Erythroblast (primary cell): ENCODE measurements at regions not wholly inside any gene's neighbourhood (a gene's known extent, or its start where the extent isn't known, plus 50 kb on each side); places are given as distances from the start of the nearest gene placed in this dataset.
"Not testable (repeated sequence)": the region's sequence is repeated elsewhere in the genome, so short reads cannot be mapped to it uniquely, and the experiment has no call there.

Experiments
- GATA1 ChIP-seq: IDR thresholded peaks from 2 replicates; pipeline ENCODE4 v1.6.1; 2011; ENCODE audit warnings: low read depth, mild to moderate bottlenecking, control low read depth, low read length, moderate library complexity
- POLR2A ChIP-seq: IDR thresholded peaks from 2 replicates; pipeline ENCODE4 v1.6.1; 2011; ENCODE audit warnings: mild to moderate bottlenecking, low read length

DNA sequence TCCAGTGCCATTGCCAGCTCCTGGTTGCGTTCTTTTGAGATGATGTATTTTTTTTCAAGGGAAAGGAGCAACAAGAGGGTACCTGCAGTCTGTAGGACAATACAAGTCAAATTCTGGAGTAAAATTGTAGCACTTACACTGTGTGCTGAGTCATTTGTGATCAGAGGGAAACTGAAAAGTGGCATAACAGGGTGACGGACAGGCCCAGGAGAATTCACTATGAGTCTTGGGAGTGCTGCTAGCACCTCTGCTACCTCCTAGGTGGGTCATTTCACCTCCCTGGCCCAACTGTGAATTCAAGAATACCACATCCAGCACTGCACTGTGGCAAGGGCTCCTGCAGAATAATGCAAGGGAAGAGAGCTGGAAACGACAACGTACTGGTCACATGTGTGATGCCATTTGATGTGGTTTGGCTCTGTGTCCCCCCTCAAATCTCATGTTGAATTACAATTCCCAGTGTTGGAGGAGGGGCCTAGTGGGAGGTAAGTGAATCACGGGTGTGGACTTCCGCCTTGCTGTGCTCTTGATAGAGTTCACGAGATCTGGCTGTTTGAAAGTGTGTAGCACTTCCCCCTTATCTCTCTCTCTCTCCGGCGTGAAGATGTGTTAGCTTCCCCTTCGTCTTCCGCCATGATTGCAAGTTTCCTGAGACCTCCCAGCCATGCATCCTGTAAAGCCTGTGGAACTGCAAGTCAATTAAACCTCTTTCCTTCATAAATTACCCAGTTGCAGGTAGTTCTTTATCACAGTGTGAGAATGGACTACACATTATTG lies 261.0 kb downstream of the BCL2L11 start:
- not testable (repeated sequence) for TF ChIP-seq POLR2A, GATA1
